ENCODE measurements at regions not wholly inside any gene's neighbourhood (a gene's known extent, or its start where the extent isn't known, plus 50 kb on each side); places are given as distances from the start of the nearest gene placed in this dataset.

GRCh38 chr14:58785701-58786100 is 147.9 kb downstream of the DACT1 start (continued):
- TF ChIP-seq EZH2 (IDR thresholded peaks at IDR 0.05; ENCODE audit: low read depth, low read length, severe bottlenecking) (no peak), ATF2 (IDR thresholded peaks at IDR 0.05; ENCODE audit: low read length) (no peak), RXRA (IDR thresholded peaks at IDR 0.05; ENCODE audit: insufficient read depth, low read depth, low read length) (no peak), GTF2F1 (IDR thresholded peaks at IDR 0.05; ENCODE audit: borderline replicate concordance, low read depth, low read length) (no peak)
